Stomach (tissue), 4 donors: ENCODE measurements at regions not wholly inside any gene's neighbourhood (a gene's known extent, or its start where the extent isn't known, plus 50 kb on each side); places are given as distances from the start of the nearest gene placed in this dataset.

Experiments used
- POLR2A ChIP-seq, 4 donors: fragments of 450-650 bp; IDR thresholded peaks; one replicate each; pipeline ENCODE4 v1.6.1; 2016; ENCODE audit warnings: antibody characterized with exemption in 4 of 4, control low read depth in 2 of 4, mild to moderate bottlenecking in 1 of 4, moderate library complexity in 1 of 4
- POLR2AphosphoS5 ChIP-seq, 3 donors: sonication (generic); formaldehyde crosslinking; IDR thresholded peaks; one replicate each; pipeline ENCODE4 v1.6.1; 2016; ENCODE audit warnings: antibody characterized with exemption in 3 of 3
- TF ChIP-seq, protein P1 (sequence below), 7 experiments: fragments of 450-650 bp in 4 of 7; fragments of 200-600 bp in 3 of 7; sonication (generic) in 3 of 7; IDR thresholded peaks; one replicate each; pipeline ENCODE4 v1.5.1; 2016 to 2019; ENCODE audit warnings: antibody characterized with exemption in 7 of 7, control low read depth in 2 of 7, mild to moderate bottlenecking in 1 of 7

DNA sequence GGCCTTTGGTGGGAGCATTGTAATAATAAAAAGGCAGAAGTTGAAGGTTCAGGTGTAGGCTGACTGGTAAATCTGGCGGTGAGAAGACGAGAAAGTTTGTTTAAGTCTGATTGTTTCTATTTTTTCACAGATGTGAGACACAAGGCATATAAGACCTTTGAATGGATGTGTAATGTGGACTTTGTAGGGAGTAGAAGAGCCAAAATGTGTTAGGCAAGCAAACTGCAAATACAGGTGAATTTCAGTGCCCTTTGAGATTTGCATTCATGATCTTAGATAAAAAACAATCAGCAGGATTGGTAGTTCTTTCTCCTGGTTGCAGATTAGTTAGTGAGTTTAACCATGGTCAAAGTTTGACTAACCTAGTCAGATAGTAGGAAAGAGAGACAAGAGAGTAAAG, 238.9 kb downstream of the FRK start:
- TF ChIP-seq, protein P1, sequence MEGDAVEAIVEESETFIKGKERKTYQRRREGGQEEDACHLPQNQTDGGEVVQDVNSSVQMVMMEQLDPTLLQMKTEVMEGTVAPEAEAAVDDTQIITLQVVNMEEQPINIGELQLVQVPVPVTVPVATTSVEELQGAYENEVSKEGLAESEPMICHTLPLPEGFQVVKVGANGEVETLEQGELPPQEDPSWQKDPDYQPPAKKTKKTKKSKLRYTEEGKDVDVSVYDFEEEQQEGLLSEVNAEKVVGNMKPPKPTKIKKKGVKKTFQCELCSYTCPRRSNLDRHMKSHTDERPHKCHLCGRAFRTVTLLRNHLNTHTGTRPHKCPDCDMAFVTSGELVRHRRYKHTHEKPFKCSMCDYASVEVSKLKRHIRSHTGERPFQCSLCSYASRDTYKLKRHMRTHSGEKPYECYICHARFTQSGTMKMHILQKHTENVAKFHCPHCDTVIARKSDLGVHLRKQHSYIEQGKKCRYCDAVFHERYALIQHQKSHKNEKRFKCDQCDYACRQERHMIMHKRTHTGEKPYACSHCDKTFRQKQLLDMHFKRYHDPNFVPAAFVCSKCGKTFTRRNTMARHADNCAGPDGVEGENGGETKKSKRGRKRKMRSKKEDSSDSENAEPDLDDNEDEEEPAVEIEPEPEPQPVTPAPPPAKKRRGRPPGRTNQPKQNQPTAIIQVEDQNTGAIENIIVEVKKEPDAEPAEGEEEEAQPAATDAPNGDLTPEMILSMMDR (IDR thresholded peaks at IDR 0.05), result no peak
- TF ChIP-seq POLR2A (IDR thresholded peaks at IDR 0.05) (no peak), POLR2AphosphoS5 (IDR thresholded peaks at IDR 0.05) (no peak)
